ENCODE measurements at regions not wholly inside any gene's neighbourhood (a gene's known extent, or its start where the extent isn't known, plus 50 kb on each side); places are given as distances from the start of the nearest gene placed in this dataset.

DNA sequence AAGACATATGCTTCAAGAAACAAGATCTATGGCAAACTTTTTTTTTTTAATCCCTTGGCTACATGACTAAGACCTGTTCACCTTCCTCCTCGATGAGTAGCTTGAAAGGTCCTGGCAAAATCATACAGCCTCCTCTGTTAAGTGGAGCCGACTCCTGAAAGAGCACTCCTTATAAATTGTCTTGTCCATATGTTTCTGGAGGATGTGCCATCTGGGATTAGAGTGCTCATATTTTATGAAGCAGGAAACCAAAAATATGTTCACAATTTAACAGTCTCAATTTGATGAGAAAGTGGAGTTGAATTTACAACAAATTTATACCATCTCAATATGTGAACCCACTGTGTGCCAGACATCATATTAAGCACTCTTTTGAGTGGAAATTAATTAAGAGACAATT lies 912.1 kb upstream of the FAT3 start:
- no peaks in the 10 kb centered on the region for H3K79me2 ChIP-seq (ENCODE audit: control insufficient read depth, insufficient read depth, low read length)
- H3K36me3 ChIP-seq (ENCODE audit: control insufficient read depth in 2 of 2, extremely low read depth in 1 of 2, insufficient read depth in 2 of 2, low read length in 2 of 2), result no peaks in the 10 kb centered on the region
- TF ChIP-seq, protein P1, sequence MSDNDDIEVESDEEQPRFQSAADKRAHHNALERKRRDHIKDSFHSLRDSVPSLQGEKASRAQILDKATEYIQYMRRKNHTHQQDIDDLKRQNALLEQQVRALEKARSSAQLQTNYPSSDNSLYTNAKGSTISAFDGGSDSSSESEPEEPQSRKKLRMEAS (IDR thresholded peaks at IDR 0.05; ENCODE audit: insufficient read depth, insufficient read length), result no peak
- no peak for TF ChIP-seq FOS (IDR thresholded peaks at IDR 0.05; ENCODE audit: borderline replicate concordance, insufficient read depth, low read length)
- no peak for TF ChIP-seq POLR2AphosphoS5 (IDR thresholded peaks at IDR 0.05; ENCODE audit: insufficient read depth, low read depth, low read length)
- no peak for TF ChIP-seq JUN (IDR thresholded peaks at IDR 0.05; ENCODE audit: borderline replicate concordance, insufficient read depth, insufficient read length, low read depth)
- no peak for TF ChIP-seq POLR2A (IDR thresholded peaks at IDR 0.05; ENCODE audit: low read depth, low read length)
- TF ChIP-seq GATA2 (IDR thresholded peaks at IDR 0.05; ENCODE audit: insufficient read depth, insufficient read length, low read depth, low read length), result no peak
- TF ChIP-seq MYC (IDR thresholded peaks at IDR 0.05; ENCODE audit: low read depth, low read length), result no peak
- TF ChIP-seq, protein P2, sequence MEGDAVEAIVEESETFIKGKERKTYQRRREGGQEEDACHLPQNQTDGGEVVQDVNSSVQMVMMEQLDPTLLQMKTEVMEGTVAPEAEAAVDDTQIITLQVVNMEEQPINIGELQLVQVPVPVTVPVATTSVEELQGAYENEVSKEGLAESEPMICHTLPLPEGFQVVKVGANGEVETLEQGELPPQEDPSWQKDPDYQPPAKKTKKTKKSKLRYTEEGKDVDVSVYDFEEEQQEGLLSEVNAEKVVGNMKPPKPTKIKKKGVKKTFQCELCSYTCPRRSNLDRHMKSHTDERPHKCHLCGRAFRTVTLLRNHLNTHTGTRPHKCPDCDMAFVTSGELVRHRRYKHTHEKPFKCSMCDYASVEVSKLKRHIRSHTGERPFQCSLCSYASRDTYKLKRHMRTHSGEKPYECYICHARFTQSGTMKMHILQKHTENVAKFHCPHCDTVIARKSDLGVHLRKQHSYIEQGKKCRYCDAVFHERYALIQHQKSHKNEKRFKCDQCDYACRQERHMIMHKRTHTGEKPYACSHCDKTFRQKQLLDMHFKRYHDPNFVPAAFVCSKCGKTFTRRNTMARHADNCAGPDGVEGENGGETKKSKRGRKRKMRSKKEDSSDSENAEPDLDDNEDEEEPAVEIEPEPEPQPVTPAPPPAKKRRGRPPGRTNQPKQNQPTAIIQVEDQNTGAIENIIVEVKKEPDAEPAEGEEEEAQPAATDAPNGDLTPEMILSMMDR (IDR thresholded peaks at IDR 0.05; ENCODE audit: extremely low read depth in 1 of 2, insufficient read depth in 1 of 2, low read depth in 1 of 2, low read length in 2 of 2), result no peak
- TF ChIP-seq EZH2 (IDR thresholded peaks at IDR 0.05; ENCODE audit: borderline replicate concordance, low read depth, low read length, severe bottlenecking), result no peak
- H3K27me3 ChIP-seq (ENCODE audit: control insufficient read depth in 2 of 2, insufficient read depth in 2 of 2, low read length in 2 of 2), result no peaks in the 10 kb centered on the region
- BruUV-seq (replicated peaks), result no TSS peak
- FAIRE-seq (no peak), DNase-seq (ENCODE audit: low read depth, low spot score) (no peak)
- H3K4me2 ChIP-seq (ENCODE audit: insufficient read depth, low read length), result no peak overlapping the region
- no peak overlapping the region for H2AFZ ChIP-seq (ENCODE audit: low read depth, low read length)
- H4K20me1 ChIP-seq (replicated peaks; ENCODE audit: control insufficient read depth, extremely low read depth, insufficient read depth, low read length), result no peaks in the 10 kb centered on the region
- no peak overlapping the region for H3K27ac ChIP-seq (ENCODE audit: insufficient read depth, low read depth, low read length)
- ChIA-PET CTCF (no interaction called here), POLR2A (no interaction called here)
- no peaks in the 10 kb centered on the region for H3K4me1 ChIP-seq (ENCODE audit: control insufficient read depth, extremely low read depth, insufficient read depth, low read length)
- dilution Hi-C loops (cut with MboI; ENCODE audit: extremely low pct_ligation_motif_present, low sequenced_read_pairs) (no loop called here), intact Hi-C loops (cut with micrococcal nuclease) (no loop called here)
- no peak overlapping the region for H3K9ac ChIP-seq (replicated peaks; ENCODE audit: extremely low read depth, insufficient read depth, low read length)
- H3K4me3 ChIP-seq (replicated peaks in 1 of 3; ENCODE audit: insufficient read depth in 1 of 3, low read depth in 1 of 3, low read length in 3 of 3), result no peak overlapping the region
- H3K9me1 ChIP-seq (replicated peaks; ENCODE audit: control insufficient read depth, extremely low read depth, insufficient read depth, low read length), result no peaks in the 10 kb centered on the region
- H3K9me3 ChIP-seq (replicated peaks; ENCODE audit: control insufficient read depth, insufficient read depth, low read length), result no peaks in the 10 kb centered on the region

Measured in endothelial cell of umbilical vein (primary cell).